Caco-2 (cell line): ENCODE measurements at regions not wholly inside any gene's neighbourhood (a gene's known extent, or its start where the extent isn't known, plus 50 kb on each side); places are given as distances from the start of the nearest gene placed in this dataset.

Experiments used
- BruUV-seq: library from RNA; stranded (reverse); fragments of 400-500 nt; replicated peaks from 2 replicates; lab custom pipeline; 2021; lab: Mats Ljungman, UMichigan
- CTCF ChIA-PET: fragments of 300-600 bp; sonication (Branson Sonifier 250); formaldehyde crosslinking; loops from one replicate; lab custom pipeline; 2022; ENCODE audit warnings: antibody characterized with exemption; lab: Charles Lee
- POLR2A ChIA-PET: fragments of 300-600 bp; sonication (Branson Sonifier 250); formaldehyde crosslinking; loops from one replicate; lab custom pipeline; 2022; ENCODE audit warnings: antibody characterized with exemption; lab: Charles Lee
- DNase-seq, 2 experiments: peaks; one replicate each; pipeline versions ENCODE4 v3.0.0 to v3.0.0-alpha.2; 2020 to 2022
- H3K27me3 ChIP-seq: replicated peaks from 2 replicates; pipeline ENCODE4 v1.6.0; 2011; ENCODE audit warnings: low read length; ENCODE audit not compliant: control insufficient read depth, insufficient read depth
- H3K36me3 ChIP-seq: 2 replicates; pipeline ENCODE4 v1.5.1; 2011; ENCODE audit warnings: low read length; ENCODE audit not compliant: control insufficient read depth, insufficient read depth
- H3K4me1 ChIP-seq: fragments of 250-450 bp; sonication (Bioruptor Pico); 2 replicates; pipeline ENCODE4 v1.5.1; 2020; ENCODE audit warnings: mild to moderate bottlenecking
- H3K4me3 ChIP-seq: 2 replicates; pipeline ENCODE4 v1.5.1; 2011; ENCODE audit warnings: low read depth, mild to moderate bottlenecking, control low read depth, low read length
- H3K9me3 ChIP-seq: fragments of 250-450 bp; sonication (Bioruptor Pico); 2 replicates; pipeline ENCODE4 v1.5.1; 2020; ENCODE audit warnings: mild to moderate bottlenecking, moderate library complexity
- H3K27ac Mint-ChIP-seq: one replicate; pipeline ENCODE4 v1.8.0; 2022; ENCODE audit warnings: mixed read lengths; ENCODE audit not compliant: unreplicated experiment
- H3K27me3 Mint-ChIP-seq: one replicate; pipeline ENCODE4 v1.8.0; 2022; ENCODE audit warnings: mixed read lengths; ENCODE audit not compliant: insufficient read depth, unreplicated experiment
- H3K36me3 Mint-ChIP-seq: one replicate; pipeline ENCODE4 v1.8.0; 2022; ENCODE audit warnings: mild to moderate bottlenecking, mixed read lengths; ENCODE audit not compliant: insufficient read depth, unreplicated experiment
- H3K4me1 Mint-ChIP-seq: one replicate; pipeline ENCODE4 v1.8.0; 2022; ENCODE audit warnings: low read depth, mixed read lengths; ENCODE audit not compliant: unreplicated experiment
- H3K4me3 Mint-ChIP-seq: one replicate; pipeline ENCODE4 v1.8.0; 2022; ENCODE audit warnings: mild to moderate bottlenecking, moderate library complexity, mixed read lengths; ENCODE audit not compliant: unreplicated experiment
- H3K9me3 Mint-ChIP-seq: one replicate; pipeline ENCODE4 v1.8.0; 2022; ENCODE audit warnings: mixed read lengths; ENCODE audit not compliant: unreplicated experiment
- CTCF ChIP-seq, 2 experiments: fragments of 200-600 bp in 1 of 2; IDR thresholded peaks; 1 replicate in 1 of 2; 2 replicates in 1 of 2; pipeline versions ENCODE4 v1.5.1 to v1.8.0; 2011 to 2022; ENCODE audit warnings: antibody characterized with exemption in 1 of 2, control low read depth in 1 of 2, inconsistent platforms in 1 of 2, low read depth in 1 of 2, low read length in 1 of 2, mild to moderate bottlenecking in 1 of 2, moderate library complexity in 1 of 2; ENCODE audit not compliant: insufficient read depth in 1 of 2, severe bottlenecking in 1 of 2, unreplicated experiment in 1 of 2
- intact Hi-C: fragments of 100-400 bp; cut with micrococcal nuclease; formaldehyde crosslinking; loops from one replicate; pipeline ENCODE4 v1.10.0; 2022; ENCODE audit not compliant: unreplicated experiment

DNA sequence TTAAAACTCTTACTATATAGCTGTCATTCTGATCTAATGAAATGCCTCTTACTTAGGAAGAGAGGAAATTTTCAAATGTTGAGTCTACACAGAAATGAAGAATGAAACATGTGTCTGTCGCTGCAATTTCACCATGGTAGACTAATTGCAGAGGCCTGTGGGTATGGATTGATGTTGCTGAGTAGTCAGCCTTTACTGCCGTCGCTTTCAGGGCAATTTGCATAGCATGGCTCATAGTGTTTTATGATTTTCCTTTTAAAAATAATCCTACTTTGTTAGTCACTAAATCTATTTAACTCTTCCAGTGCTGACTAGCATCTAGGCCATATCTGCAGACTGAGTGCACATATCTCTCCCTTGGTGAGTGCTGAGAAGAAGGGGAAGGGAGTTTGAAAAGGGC, 819.2 kb downstream of the SATB2 start:
- H3K27me3 Mint-ChIP-seq = no peaks in the 10 kb centered on the region

DNA sequence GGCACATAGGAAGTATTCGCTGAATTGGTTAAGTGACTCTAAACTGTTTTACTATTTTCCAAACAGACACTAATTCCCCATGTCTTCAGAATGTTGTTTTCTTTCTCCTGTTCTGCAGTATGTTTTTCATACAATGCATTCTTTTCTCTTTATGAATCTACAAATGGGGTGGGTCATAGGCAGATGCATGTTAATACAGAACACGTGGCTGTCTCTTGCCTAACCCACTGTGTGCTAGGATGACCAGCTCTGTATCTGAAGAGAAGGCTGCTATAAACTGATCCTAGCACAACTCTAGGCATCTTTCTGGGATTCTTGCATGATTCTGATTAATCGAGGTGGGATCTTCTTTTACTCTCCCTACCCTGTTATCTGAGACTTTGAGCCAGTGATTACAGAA, 826.0 kb downstream of the PLCL1 start:
- Mint-ChIP-seq H3K27ac (no peak overlapping the region), H3K36me3 (no peaks in the 10 kb centered on the region), H3K4me3 (no peak overlapping the region), H3K4me1 (no peaks in the 10 kb centered on the region), H3K27me3 (peaks cover 3% of the 10 kb centered on the region), H3K9me3 (no peaks in the 10 kb centered on the region)
- Histone ChIP-seq H3K36me3 (no peaks in the 10 kb centered on the region), H3K4me3 (no peak overlapping the region), H3K4me1 (no peaks in the 10 kb centered on the region), H3K9me3 (no peaks in the 10 kb centered on the region), H3K27me3 (no peaks in the 10 kb centered on the region)
- intact Hi-C loops = no loop called here
- ChIA-PET CTCF (no interaction called here), POLR2A (no interaction called here)
- no peak for DNase-seq
- BruUV-seq = no TSS peak
- TF ChIP-seq CTCF (IDR thresholded peaks at IDR 0.05; ENCODE audit: insufficient read depth in 1 of 2, low read depth in 1 of 2, low read length in 1 of 2, severe bottlenecking in 1 of 2, unreplicated experiment in 1 of 2) = no peak

More for the DNA sequence above, 819.2 kb downstream of the SATB2 start:
- no peak overlapping the region for H3K4me3 Mint-ChIP-seq
- no peaks in the 10 kb centered on the region for H3K4me1 ChIP-seq
- H3K36me3 Mint-ChIP-seq = no peaks in the 10 kb centered on the region
- POLR2A ChIA-PET = no interaction called here
- CTCF ChIA-PET = no interaction called here
- no peaks in the 10 kb centered on the region for H3K9me3 Mint-ChIP-seq
- no peaks in the 10 kb centered on the region for H3K27me3 ChIP-seq
- H3K27ac Mint-ChIP-seq = no peak overlapping the region
- TF ChIP-seq CTCF (IDR thresholded peaks at IDR 0.05; ENCODE audit: insufficient read depth in 1 of 2, low read depth in 1 of 2, low read length in 1 of 2, severe bottlenecking in 1 of 2, unreplicated experiment in 1 of 2) = no peak
- H3K36me3 ChIP-seq = no peaks in the 10 kb centered on the region
- no peaks in the 10 kb centered on the region for H3K9me3 ChIP-seq
- DNase-seq = no peak
- no peak overlapping the region for H3K4me3 ChIP-seq
- BruUV-seq = no TSS peak
- H3K4me1 Mint-ChIP-seq = no peaks in the 10 kb centered on the region
- intact Hi-C loops = no loop called here

DNA sequence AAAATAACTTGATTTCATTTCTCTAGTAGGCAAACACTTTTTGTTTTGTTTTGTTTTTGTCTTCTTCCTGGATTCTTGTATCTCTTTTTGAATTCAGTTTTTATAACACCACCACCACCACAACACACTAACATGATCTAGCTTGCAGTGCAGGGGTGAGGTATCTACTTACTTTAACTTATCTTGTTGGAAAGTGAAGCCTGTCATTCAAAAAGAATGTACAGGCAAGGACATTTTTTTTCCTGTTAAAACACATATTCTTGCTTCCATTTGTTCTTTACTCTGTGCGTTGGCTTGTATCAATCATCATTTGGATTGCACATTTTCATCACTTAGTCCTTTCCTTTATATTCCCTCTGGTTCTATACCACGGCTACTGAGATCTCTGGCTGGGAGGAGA, 824.2 kb downstream of the PLCL1 start:
- TF ChIP-seq CTCF (IDR thresholded peaks at IDR 0.05; ENCODE audit: insufficient read depth in 1 of 2, low read depth in 1 of 2, low read length in 1 of 2, severe bottlenecking in 1 of 2, unreplicated experiment in 1 of 2) = no peak
- no peak for DNase-seq
- Mint-ChIP-seq H3K36me3 (no peaks in the 10 kb centered on the region), H3K4me3 (no peak overlapping the region), H3K9me3 (no peaks in the 10 kb centered on the region), H3K4me1 (no peaks in the 10 kb centered on the region), H3K27ac (no peak overlapping the region), H3K27me3 (peaks cover 3% of the 10 kb centered on the region)
- ChIA-PET CTCF (no interaction called here), POLR2A (no interaction called here)
- intact Hi-C loops = no loop called here
- Histone ChIP-seq H3K36me3 (no peaks in the 10 kb centered on the region), H3K4me3 (no peak overlapping the region), H3K27me3 (no peaks in the 10 kb centered on the region), H3K4me1 (no peaks in the 10 kb centered on the region), H3K9me3 (no peaks in the 10 kb centered on the region)
- no TSS peak for BruUV-seq
